ENCODE measurements at regions not wholly inside any gene's neighbourhood (a gene's known extent, or its start where the extent isn't known, plus 50 kb on each side); places are given as distances from the start of the nearest gene placed in this dataset.

GRCh38 chr9:81293651-81294050 is 395.7 kb downstream of the TLE1 start:
- no peak for FAIRE-seq
- CTCF ChIA-PET, result no interaction called here
- BruUV-seq (replicated peaks), result no TSS peak
- H3K9me1 ChIP-seq (replicated peaks; ENCODE audit: control insufficient read depth, extremely low read depth, insufficient read depth, low read length), result no peaks in the 10 kb centered on the region
- dilution Hi-C loops (cut with MboI; ENCODE audit: extremely low pct_ligation_motif_present, low sequenced_read_pairs), result no loop called here
- no peaks in the 10 kb centered on the region for H3K27me3 ChIP-seq (ENCODE audit: control insufficient read depth in 2 of 2, insufficient read depth in 2 of 2, low read length in 2 of 2)
- no peaks in the 10 kb centered on the region for H3K9me3 ChIP-seq (replicated peaks; ENCODE audit: control insufficient read depth, insufficient read depth, low read length)
- H4K20me1 ChIP-seq (replicated peaks; ENCODE audit: control insufficient read depth, extremely low read depth, insufficient read depth, low read length), result no peaks in the 10 kb centered on the region
- intact Hi-C loops (cut with micrococcal nuclease), result no loop called here
- H3K27ac ChIP-seq (ENCODE audit: insufficient read depth, low read depth, low read length), result no peak overlapping the region
- H3K79me2 ChIP-seq (ENCODE audit: control insufficient read depth, insufficient read depth, low read length), result no peaks in the 10 kb centered on the region
- H3K4me3 ChIP-seq (replicated peaks in 1 of 3; ENCODE audit: insufficient read depth in 1 of 3, low read depth in 1 of 3, low read length in 3 of 3), result no peak overlapping the region
- POLR2A ChIA-PET, result no interaction called here
- no peak for DNase-seq (ENCODE audit: low read depth, low spot score)
- no peaks in the 10 kb centered on the region for H3K4me1 ChIP-seq (ENCODE audit: control insufficient read depth, extremely low read depth, insufficient read depth, low read length)
- H3K4me2 ChIP-seq (ENCODE audit: insufficient read depth, low read length), result no peak overlapping the region
- TF ChIP-seq POLR2AphosphoS5 (IDR thresholded peaks at IDR 0.05; ENCODE audit: insufficient read depth, low read depth, low read length), result no peak
- TF ChIP-seq POLR2A (IDR thresholded peaks at IDR 0.05; ENCODE audit: low read depth, low read length), result no peak
- no peak for TF ChIP-seq CTCF (IDR thresholded peaks at IDR 0.05; ENCODE audit: extremely low read depth in 1 of 2, insufficient read depth in 1 of 2, low read depth in 1 of 2, low read length in 2 of 2)
- TF ChIP-seq GATA2 (IDR thresholded peaks at IDR 0.05; ENCODE audit: insufficient read depth, insufficient read length, low read depth, low read length), result no peak
- TF ChIP-seq MAX (IDR thresholded peaks at IDR 0.05; ENCODE audit: insufficient read depth, insufficient read length), result no peak
- TF ChIP-seq EZH2 (IDR thresholded peaks at IDR 0.05; ENCODE audit: borderline replicate concordance, low read depth, low read length, severe bottlenecking), result no peak
- TF ChIP-seq MYC (IDR thresholded peaks at IDR 0.05; ENCODE audit: low read depth, low read length), result no peak
- TF ChIP-seq FOS (IDR thresholded peaks at IDR 0.05; ENCODE audit: borderline replicate concordance, insufficient read depth, low read length), result no peak
- TF ChIP-seq JUN (IDR thresholded peaks at IDR 0.05; ENCODE audit: borderline replicate concordance, insufficient read depth, insufficient read length, low read depth), result no peak
- H2AFZ ChIP-seq (ENCODE audit: low read depth, low read length), result no peak overlapping the region
- H3K9ac ChIP-seq (replicated peaks; ENCODE audit: extremely low read depth, insufficient read depth, low read length), result no peak overlapping the region
- no peaks in the 10 kb centered on the region for H3K36me3 ChIP-seq (ENCODE audit: control insufficient read depth in 2 of 2, extremely low read depth in 1 of 2, insufficient read depth in 2 of 2, low read length in 2 of 2)
